HFFc6 (cell line): ENCODE measurements at regions not wholly inside any gene's neighbourhood (a gene's known extent, or its start where the extent isn't known, plus 50 kb on each side); places are given as distances from the start of the nearest gene placed in this dataset.
"Not testable (repeated sequence)": the region's sequence is repeated elsewhere in the genome, so short reads cannot be mapped to it uniquely, and the experiment has no call there.

Experiments used
- DNase-seq: peaks from one replicate; pipeline ENCODE4 v3.0.0-alpha.2; 2018
- H3K27ac Mint-ChIP-seq: 2 replicates; pipeline ENCODE4 v1.8.0; 2020; ENCODE audit warnings: mild to moderate bottlenecking, mixed read lengths
- H3K27me3 Mint-ChIP-seq: 2 replicates; pipeline ENCODE4 v1.8.0; 2021; ENCODE audit warnings: mild to moderate bottlenecking, moderate library complexity, mixed read lengths; ENCODE audit not compliant: insufficient read depth
- H3K36me3 Mint-ChIP-seq: 2 replicates; pipeline ENCODE4 v1.8.0; 2021; ENCODE audit warnings: low read depth, mixed read lengths
- H3K4me1 Mint-ChIP-seq: 2 replicates; pipeline ENCODE4 v1.8.0; 2020; ENCODE audit warnings: low read depth, mixed read lengths
- H3K4me3 Mint-ChIP-seq: 2 replicates; pipeline ENCODE4 v1.8.0; 2020; ENCODE audit warnings: mild to moderate bottlenecking, moderate library complexity, mixed read lengths
- H3K9me3 Mint-ChIP-seq: 2 replicates; pipeline ENCODE4 v1.8.0; 2020; ENCODE audit warnings: mild to moderate bottlenecking, mixed read lengths
- CTCF ChIP-seq: fragments of 200-600 bp; sonication (generic); IDR thresholded peaks from 2 replicates; pipeline ENCODE4 v1.5.0; 2021; ENCODE audit warnings: antibody characterized with exemption, mild to moderate bottlenecking

GRCh38 chr9:42656789-42657188 is 473.3 kb downstream of the SPATA31A6 start:
- H3K27me3 Mint-ChIP-seq, H3K27ac Mint-ChIP-seq, DNase-seq, H3K4me3 Mint-ChIP-seq, H3K4me1 Mint-ChIP-seq, H3K9me3 Mint-ChIP-seq, H3K36me3 Mint-ChIP-seq: not testable (repeated sequence)

DNA sequence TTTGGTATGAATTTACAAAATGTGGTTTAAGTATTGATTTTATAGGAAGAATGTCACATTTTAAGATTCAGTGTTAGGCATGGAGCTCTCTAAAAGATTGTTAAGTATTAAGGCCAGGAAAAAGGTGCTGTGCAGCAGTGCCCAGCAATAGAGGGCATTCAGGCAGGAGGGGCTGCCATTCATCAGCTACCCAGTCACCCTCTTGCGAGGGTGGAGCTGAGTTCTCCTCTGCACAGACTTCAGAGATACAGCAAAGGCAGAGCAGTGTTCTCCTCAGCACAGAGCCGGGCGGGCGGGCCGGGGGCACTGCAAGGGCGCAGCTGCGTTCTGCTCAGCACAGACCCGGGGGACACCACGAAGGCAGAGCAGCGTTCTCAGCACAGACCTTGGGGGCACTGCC is 474.0 kb downstream of the SPATA31A6 start:
- H3K36me3 Mint-ChIP-seq, DNase-seq, H3K9me3 Mint-ChIP-seq, H3K4me1 Mint-ChIP-seq, H3K27ac Mint-ChIP-seq, H3K27me3 Mint-ChIP-seq, H3K4me3 Mint-ChIP-seq: not testable (repeated sequence)

GRCh38 chr9:42697146-42697545 is 513.7 kb downstream of the SPATA31A6 start:
- H3K4me3 Mint-ChIP-seq, H3K9me3 Mint-ChIP-seq, H3K36me3 Mint-ChIP-seq, DNase-seq, H3K27ac Mint-ChIP-seq, H3K4me1 Mint-ChIP-seq, H3K27me3 Mint-ChIP-seq: not testable (repeated sequence)

- not testable (repeated sequence) for H3K4me1 Mint-ChIP-seq, DNase-seq, H3K9me3 Mint-ChIP-seq, H3K27ac Mint-ChIP-seq, H3K27me3 Mint-ChIP-seq, H3K36me3 Mint-ChIP-seq, H3K4me3 Mint-ChIP-seq
Measured at GRCh38 chr9:42702890-42703289, 519.4 kb downstream of the SPATA31A6 start.

- DNase-seq, H3K27me3 Mint-ChIP-seq, H3K4me1 Mint-ChIP-seq, H3K9me3 Mint-ChIP-seq, H3K4me3 Mint-ChIP-seq, H3K36me3 Mint-ChIP-seq, H3K27ac Mint-ChIP-seq: not testable (repeated sequence)
Measured at GRCh38 chr9:42724841-42725835, 541.7 kb downstream of the SPATA31A6 start.

GRCh38 chr9:42743030-42743814 is 559.8 kb downstream of the SPATA31A6 start:
- not testable (repeated sequence) for H3K4me3 Mint-ChIP-seq, H3K4me1 Mint-ChIP-seq, H3K9me3 Mint-ChIP-seq, H3K27me3 Mint-ChIP-seq, H3K27ac Mint-ChIP-seq, H3K36me3 Mint-ChIP-seq
- DNase-seq = peak; percentile 55
- TF ChIP-seq CTCF = peak; percentile 84

GRCh38 chr9:42757251-42757650 is 573.8 kb downstream of the SPATA31A6 start:
- not testable (repeated sequence) for H3K4me3 Mint-ChIP-seq, H3K27me3 Mint-ChIP-seq, DNase-seq, H3K4me1 Mint-ChIP-seq, H3K27ac Mint-ChIP-seq, H3K9me3 Mint-ChIP-seq, H3K36me3 Mint-ChIP-seq

- H3K9me3 Mint-ChIP-seq, H3K27ac Mint-ChIP-seq, H3K4me1 Mint-ChIP-seq, H3K4me3 Mint-ChIP-seq, DNase-seq, H3K27me3 Mint-ChIP-seq, H3K36me3 Mint-ChIP-seq: not testable (repeated sequence)
Measured at GRCh38 chr9:42759320-42759719, 575.9 kb downstream of the SPATA31A6 start.

GRCh38 chr9:42782201-42782600 is 598.7 kb downstream of the SPATA31A6 start:
- H3K27me3 Mint-ChIP-seq, H3K9me3 Mint-ChIP-seq, DNase-seq, H3K4me1 Mint-ChIP-seq, H3K36me3 Mint-ChIP-seq, H3K4me3 Mint-ChIP-seq, H3K27ac Mint-ChIP-seq: not testable (repeated sequence)

GRCh38 chr9:42792725-42793124 is 609.3 kb downstream of the SPATA31A6 start:
- H3K4me3 Mint-ChIP-seq, H3K27ac Mint-ChIP-seq, DNase-seq, H3K36me3 Mint-ChIP-seq, H3K4me1 Mint-ChIP-seq, H3K9me3 Mint-ChIP-seq, H3K27me3 Mint-ChIP-seq: not testable (repeated sequence)
